HG03066 (cell line): ENCODE measurements at regions not wholly inside any gene's neighbourhood (a gene's known extent, or its start where the extent isn't known, plus 50 kb on each side); places are given as distances from the start of the nearest gene placed in this dataset.
A peak's percentile ranks its signal among the peaks of the same experiment; 100 is the strongest.
"Not testable (repeated sequence)": the region's sequence is repeated elsewhere in the genome, so short reads cannot be mapped to it uniquely, and the experiment has no call there.

Source experiments
- ATAC-seq: cut with Tn5 transposase; IDR thresholded peaks from one replicate; pipeline ENCODE4 v1.9.1; 2021; ENCODE audit warnings: low read depth; ENCODE audit not compliant: unreplicated experiment

- ATAC-seq: no peak
These were observed 106.9 kb upstream of the CHMP2B start for GRCh38 chr3:87120236-87120635.

GRCh38 chr3:87109465-87109864, 117.6 kb upstream of the CHMP2B start:
- ATAC-seq: no peak

- no peak for ATAC-seq
These were observed 111.1 kb upstream of the VGLL3 start for GRCh38 chr3:87101861-87102625.

GRCh38 chr3:87097733-87098132, 106.8 kb upstream of the VGLL3 start:
- not testable (repeated sequence) for ATAC-seq

- ATAC-seq: no peak
These were observed 99.7 kb upstream of the VGLL3 start for GRCh38 chr3:87090631-87091030.

- ATAC-seq: peak; percentile 63
These were observed 98.3 kb upstream of the VGLL3 start for GRCh38 chr3:87088993-87089841.

- ATAC-seq: peak; percentile 14
These were observed 97.6 kb upstream of the VGLL3 start for GRCh38 chr3:87088430-87088992.

GRCh38 chr3:87084868-87085267, 93.9 kb upstream of the VGLL3 start:
- ATAC-seq: no peak

- ATAC-seq: peak; percentile 72
These were observed 92.0 kb upstream of the VGLL3 start for GRCh38 chr3:87082796-87083440.

- ATAC-seq: no peak
These were observed 86.4 kb upstream of the VGLL3 start for GRCh38 chr3:87077355-87077754.

GRCh38 chr3:87076946-87077345, 86.0 kb upstream of the VGLL3 start:
- no peak for ATAC-seq

- no peak for ATAC-seq
These were observed 82.7 kb upstream of the VGLL3 start for GRCh38 chr3:87073496-87074145.

- no peak for ATAC-seq
These were observed 81.5 kb upstream of the VGLL3 start for GRCh38 chr3:87072446-87072845.

- no peak for ATAC-seq
These were observed 79.0 kb upstream of the VGLL3 start for GRCh38 chr3:87069971-87070370.

- ATAC-seq: no peak
These were observed 78.1 kb upstream of the VGLL3 start for GRCh38 chr3:87069021-87069420.

GRCh38 chr3:87062685-87063084, 71.7 kb upstream of the VGLL3 start:
- no peak for ATAC-seq

- no peak for ATAC-seq
These were observed 66.5 kb upstream of the VGLL3 start for GRCh38 chr3:87057474-87057873.

- no peak for ATAC-seq
These were observed 62.6 kb upstream of the VGLL3 start for GRCh38 chr3:87053553-87053952.

- ATAC-seq: no peak
These were observed 61.7 kb upstream of the VGLL3 start for GRCh38 chr3:87052499-87053260.

- ATAC-seq: no peak
These were observed 56.9 kb upstream of the VGLL3 start for GRCh38 chr3:87047852-87048251.
